Endodermal cell (in vitro differentiated cells): ENCODE measurements at regions not wholly inside any gene's neighbourhood (a gene's known extent, or its start where the extent isn't known, plus 50 kb on each side); places are given as distances from the start of the nearest gene placed in this dataset.

Experiments used
- DNase-seq: peaks from one replicate; pipeline ENCODE4 v3.0.0-alpha.2; 2017
- H3K27ac ChIP-seq: 2 replicates; pipeline ENCODE4 v1.5.1; 2013; ENCODE audit warnings: mild to moderate bottlenecking, low read depth, low read length, moderate library complexity
- H3K27me3 ChIP-seq: 2 replicates; pipeline ENCODE4 v1.6.1; 2013; ENCODE audit warnings: mild to moderate bottlenecking, low read length, moderate library complexity; ENCODE audit not compliant: insufficient read depth, control insufficient read depth, poor library complexity, severe bottlenecking
- H3K36me3 ChIP-seq: 2 replicates; pipeline ENCODE4 v1.7.0; 2013; ENCODE audit warnings: mild to moderate bottlenecking, low read length, moderate library complexity; ENCODE audit not compliant: control insufficient read depth, insufficient read depth
- H3K4me1 ChIP-seq: one replicate; pipeline ENCODE4 v1.7.0; 2013; ENCODE audit warnings: low read length; ENCODE audit not compliant: control insufficient read depth, insufficient read depth
- H3K4me3 ChIP-seq: 2 replicates; pipeline ENCODE4 v1.5.1; 2013; ENCODE audit warnings: mild to moderate bottlenecking, low read length, moderate library complexity
- H3K9ac ChIP-seq: 2 replicates; pipeline ENCODE4 v1.6.1; 2013; ENCODE audit warnings: mild to moderate bottlenecking, low read length, moderate library complexity; ENCODE audit not compliant: poor library complexity, severe bottlenecking; ENCODE audit errors: extremely low read depth
- H3K9me3 ChIP-seq: 2 replicates; pipeline ENCODE4 v1.6.1; 2013; ENCODE audit warnings: mild to moderate bottlenecking, low read length, moderate library complexity; ENCODE audit not compliant: control insufficient read depth
- H3K27ac Mint-ChIP-seq: 2 replicates; pipeline ENCODE4 v1.8.0; 2020; ENCODE audit warnings: mixed read lengths
- H3K27me3 Mint-ChIP-seq: 2 replicates; pipeline ENCODE4 v1.8.0; 2021; ENCODE audit warnings: mild to moderate bottlenecking, mixed read lengths; ENCODE audit not compliant: insufficient read depth
- H3K36me3 Mint-ChIP-seq: 2 replicates; pipeline ENCODE4 v1.8.0; 2020; ENCODE audit warnings: low read depth, mixed read lengths
- H3K4me1 Mint-ChIP-seq: 2 replicates; pipeline ENCODE4 v1.8.0; 2020; ENCODE audit warnings: mixed read lengths
- H3K4me3 Mint-ChIP-seq: 2 replicates; pipeline ENCODE4 v1.8.0; 2020; ENCODE audit warnings: mild to moderate bottlenecking, moderate library complexity, mixed read lengths
- H3K9me3 Mint-ChIP-seq: 2 replicates; pipeline ENCODE4 v1.8.0; 2020; ENCODE audit warnings: mild to moderate bottlenecking, mixed read lengths
- CTCF ChIP-seq: fragments of 200-600 bp; sonication (generic); conservative IDR thresholded peaks from 2 replicates; pipeline ENCODE4 v1.5.0; 2021; ENCODE audit warnings: antibody characterized with exemption, mild to moderate bottlenecking
- WGBS, 2 experiments: methylation state at CpG; one replicate each; pipeline versions ENCODE4 v1.1.5 to v1.1.7; 2013; ENCODE audit warnings: missing lambda C conversion rate in 2 of 2, mixed read lengths in 1 of 2; ENCODE audit not compliant: insufficient coverage in 1 of 2, insufficient read length in 1 of 2; 5-methylcytosine and 5-hydroxymethylcytosine counted together

GRCh38 chr6:54059683-54060082 is 51.6 kb upstream of the MLIP start:
- no peak overlapping the region for H3K27ac ChIP-seq
- DNase-seq: no peak
- H3K9ac ChIP-seq: no peak overlapping the region

GRCh38 chr6:54060286-54060685 is 51.0 kb upstream of the MLIP start:
- no peaks in the 10 kb centered on the region for H3K36me3 ChIP-seq
- no peaks in the 10 kb centered on the region for H3K9me3 Mint-ChIP-seq
- H3K9me3 ChIP-seq: no peaks in the 10 kb centered on the region
- H3K4me3 Mint-ChIP-seq: no peak overlapping the region
- H3K4me1 ChIP-seq: no peaks in the 10 kb centered on the region
- no peak overlapping the region for H3K4me3 ChIP-seq
- no peak for DNase-seq
- H3K27ac ChIP-seq: no peak overlapping the region
- H3K27me3 ChIP-seq: peaks cover 12% of the 10 kb centered on the region
- no peak overlapping the region for H3K27ac Mint-ChIP-seq
- peaks cover 9% of the 10 kb centered on the region for H3K4me1 Mint-ChIP-seq
- no CpG with 5 or more reads among the region's 2 CpGs for WGBS, 2 experiments
- no peak overlapping the region for H3K9ac ChIP-seq
- no peak for TF ChIP-seq CTCF
- no peaks in the 10 kb centered on the region for H3K36me3 Mint-ChIP-seq
- H3K27me3 Mint-ChIP-seq: peaks cover 6% of the 10 kb centered on the region

More at GRCh38 chr6:54059683-54060082, 51.6 kb upstream of the MLIP start:
- no peak for TF ChIP-seq CTCF
- 92% methylated on average over 1 of the region's 2 CpGs; no CpG with 5 or more reads in 1 of the 2 experiments for WGBS, 2 experiments
- no peaks in the 10 kb centered on the region for H3K9me3 Mint-ChIP-seq
- no peaks in the 10 kb centered on the region for H3K4me1 ChIP-seq
- peaks cover 9% of the 10 kb centered on the region for H3K4me1 Mint-ChIP-seq
- peaks cover 6% of the 10 kb centered on the region for H3K27me3 Mint-ChIP-seq
- H3K4me3 Mint-ChIP-seq: no peak overlapping the region
- H3K4me3 ChIP-seq: no peak overlapping the region
- no peaks in the 10 kb centered on the region for H3K9me3 ChIP-seq
- H3K27ac Mint-ChIP-seq: no peak overlapping the region
- H3K36me3 Mint-ChIP-seq: no peaks in the 10 kb centered on the region
- H3K27me3 ChIP-seq: peaks cover 6% of the 10 kb centered on the region
- H3K36me3 ChIP-seq: no peaks in the 10 kb centered on the region
